ENCODE measurements at regions not wholly inside any gene's neighbourhood (a gene's known extent, or its start where the extent isn't known, plus 50 kb on each side); places are given as distances from the start of the nearest gene placed in this dataset.
"Not testable (repeated sequence)": the region's sequence is repeated elsewhere in the genome, so short reads cannot be mapped to it uniquely, and the experiment has no call there.

DNA sequence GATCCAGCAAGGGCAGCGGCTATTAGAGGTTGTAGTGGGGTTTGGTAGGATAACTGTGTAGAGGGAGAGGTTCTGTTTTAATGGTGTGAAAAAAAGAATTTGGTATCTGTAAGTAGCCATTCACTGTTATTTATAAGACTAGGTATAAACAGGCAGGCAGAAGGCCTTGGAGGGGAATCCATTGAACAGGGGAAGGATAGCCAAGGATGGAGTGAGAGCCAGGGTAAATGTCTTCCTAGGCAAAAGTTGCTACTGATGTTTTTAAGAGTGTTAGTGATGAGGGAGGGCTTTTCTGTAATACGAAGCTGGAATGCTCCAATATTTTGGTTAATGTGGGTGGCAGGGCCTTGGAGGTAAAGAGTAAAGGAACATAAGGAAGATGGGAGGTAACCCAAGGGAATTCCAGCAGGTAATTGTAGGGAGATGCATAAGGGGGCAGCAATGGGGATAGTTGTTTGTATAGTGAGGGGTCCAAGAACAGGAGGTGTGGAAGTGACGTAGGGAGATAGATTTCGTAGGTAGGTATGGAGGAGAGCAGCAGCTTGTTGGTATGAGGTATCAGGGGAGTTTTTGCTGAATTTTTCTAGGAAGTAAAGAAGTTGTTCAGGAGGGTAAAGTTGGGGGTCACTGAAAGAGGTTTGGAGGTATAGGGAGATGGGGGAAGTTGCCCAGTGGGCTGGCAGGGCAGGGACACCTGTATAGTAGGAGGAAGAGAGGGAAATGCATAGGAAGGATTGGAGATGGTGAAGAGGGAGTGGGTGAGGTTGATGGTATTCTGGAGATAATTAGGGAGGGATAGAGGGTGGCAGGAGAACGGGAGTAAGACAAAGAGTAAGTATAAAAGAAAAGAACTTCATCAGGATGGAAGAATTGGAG, 752.4 kb upstream of the ADGRB3 start:
- no peak for DNase-seq (ENCODE audit: low spot score in 2 of 2)
- intact Hi-C loops (cut with DNase I) = no loop called here
- H3K27me3 ChIP-seq = no peaks in the 10 kb centered on the region
- H3K4me1 ChIP-seq = no peaks in the 10 kb centered on the region
- H3K4me3 ChIP-seq = no peak overlapping the region
- no peak overlapping the region for H3K27ac ChIP-seq
- TF ChIP-seq, protein P1, sequence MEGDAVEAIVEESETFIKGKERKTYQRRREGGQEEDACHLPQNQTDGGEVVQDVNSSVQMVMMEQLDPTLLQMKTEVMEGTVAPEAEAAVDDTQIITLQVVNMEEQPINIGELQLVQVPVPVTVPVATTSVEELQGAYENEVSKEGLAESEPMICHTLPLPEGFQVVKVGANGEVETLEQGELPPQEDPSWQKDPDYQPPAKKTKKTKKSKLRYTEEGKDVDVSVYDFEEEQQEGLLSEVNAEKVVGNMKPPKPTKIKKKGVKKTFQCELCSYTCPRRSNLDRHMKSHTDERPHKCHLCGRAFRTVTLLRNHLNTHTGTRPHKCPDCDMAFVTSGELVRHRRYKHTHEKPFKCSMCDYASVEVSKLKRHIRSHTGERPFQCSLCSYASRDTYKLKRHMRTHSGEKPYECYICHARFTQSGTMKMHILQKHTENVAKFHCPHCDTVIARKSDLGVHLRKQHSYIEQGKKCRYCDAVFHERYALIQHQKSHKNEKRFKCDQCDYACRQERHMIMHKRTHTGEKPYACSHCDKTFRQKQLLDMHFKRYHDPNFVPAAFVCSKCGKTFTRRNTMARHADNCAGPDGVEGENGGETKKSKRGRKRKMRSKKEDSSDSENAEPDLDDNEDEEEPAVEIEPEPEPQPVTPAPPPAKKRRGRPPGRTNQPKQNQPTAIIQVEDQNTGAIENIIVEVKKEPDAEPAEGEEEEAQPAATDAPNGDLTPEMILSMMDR (IDR thresholded peaks at IDR 0.05) = no peak
- H3K9me3 ChIP-seq = peaks cover 0 to 3% of the 10 kb centered on the region in 2 donors
- no peaks in the 10 kb centered on the region for H3K36me3 ChIP-seq

DNA sequence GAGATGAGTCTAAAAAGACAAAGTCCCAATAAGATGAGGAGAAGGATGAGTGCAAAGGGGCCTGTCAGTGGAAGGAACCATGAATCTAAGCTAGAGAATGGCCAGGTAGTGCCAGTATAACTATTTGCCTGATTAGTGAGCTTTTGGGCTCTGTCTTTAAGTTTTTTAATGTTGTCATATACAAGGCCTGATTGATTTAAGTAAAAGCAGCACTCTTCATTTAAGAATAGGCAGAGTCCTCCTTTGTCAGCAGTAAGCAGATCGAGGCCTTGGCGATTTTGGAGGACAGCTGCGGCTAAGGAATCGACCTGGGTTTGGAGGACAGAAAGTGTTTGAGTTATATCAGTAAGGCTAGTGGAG, 753.4 kb upstream of the ADGRB3 start:
- no peak for DNase-seq (ENCODE audit: low spot score in 2 of 2)
- Histone ChIP-seq H3K4me1 (no peaks in the 10 kb centered on the region), H3K4me3 (no peak overlapping the region), H3K36me3 (no peaks in the 10 kb centered on the region), H3K27me3 (no peaks in the 10 kb centered on the region), H3K27ac (no peak overlapping the region), H3K9me3 (no peaks in the 10 kb centered on the region)
- TF ChIP-seq, protein P1 (IDR thresholded peaks at IDR 0.05) = no peak
- intact Hi-C loops (cut with DNase I) = no loop called here

DNA sequence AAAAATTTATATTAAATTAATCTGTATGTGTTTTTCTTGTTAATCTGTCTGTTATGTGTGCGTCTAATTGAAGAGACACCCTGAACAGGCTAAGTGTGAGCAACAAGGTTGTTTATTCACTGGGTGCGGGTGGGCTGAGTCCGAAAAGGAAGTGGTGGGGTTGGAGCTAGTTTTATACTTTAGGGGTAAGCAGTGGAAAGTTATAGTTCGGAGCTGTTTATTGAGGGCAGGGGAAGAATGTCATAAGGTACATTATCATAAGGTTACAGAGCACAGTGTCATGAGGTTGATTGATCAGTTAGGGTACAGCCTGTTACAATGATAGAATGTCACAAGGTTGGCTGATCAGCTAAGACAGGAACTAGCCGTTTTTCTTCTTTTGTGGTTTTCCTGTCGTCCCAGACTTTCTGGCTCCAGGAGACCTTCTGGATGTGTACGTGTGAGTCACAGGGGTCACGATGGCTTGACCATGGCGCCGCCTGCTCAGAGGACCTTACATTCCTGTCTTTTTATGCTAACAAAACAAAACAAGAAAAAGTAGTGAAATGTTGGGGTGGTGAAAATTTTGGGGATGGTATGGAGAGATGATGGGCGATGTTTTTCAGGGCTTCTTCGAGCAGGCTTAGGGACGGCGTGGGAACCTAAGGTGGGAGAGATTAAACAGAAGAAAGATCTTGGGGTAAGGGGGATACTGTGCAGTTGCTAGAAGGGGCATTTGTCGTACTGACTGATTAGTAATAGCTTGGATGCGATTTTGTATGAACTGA, 754.0 kb upstream of the ADGRB3 start:
- H3K4me3 ChIP-seq = no peak overlapping the region

DNA sequence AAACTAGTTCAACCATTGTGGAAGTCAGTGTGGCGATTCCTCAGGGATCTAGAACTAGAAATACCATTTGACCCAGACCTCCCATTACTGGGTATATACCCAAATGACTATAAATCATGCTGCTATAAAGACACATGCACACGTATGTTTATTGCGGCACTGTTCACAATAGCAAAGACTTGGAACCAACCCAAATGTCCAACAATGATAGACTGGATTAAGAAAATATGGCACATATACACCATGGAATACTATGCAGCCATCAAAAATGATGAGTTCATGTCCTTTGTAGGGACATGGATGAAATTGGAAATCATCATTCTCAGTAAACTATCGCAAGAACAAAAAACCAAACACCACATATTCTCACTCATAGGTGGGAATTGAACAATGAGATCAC, 754.7 kb upstream of the ADGRB3 start:
- H3K4me3 ChIP-seq; H3K36me3 ChIP-seq; H3K9me3 ChIP-seq; DNase-seq (ENCODE audit: low spot score in 2 of 2); H3K27ac ChIP-seq; intact Hi-C loops (cut with DNase I); H3K27me3 ChIP-seq; H3K4me1 ChIP-seq: not testable (repeated sequence)

More for the DNA sequence above, 754.0 kb upstream of the ADGRB3 start:
- TF ChIP-seq, protein P1 (IDR thresholded peaks at IDR 0.05) = no peak
- Histone ChIP-seq H3K27me3 (no peaks in the 10 kb centered on the region), H3K4me1 (no peaks in the 10 kb centered on the region), H3K9me3 (no peaks in the 10 kb centered on the region), H3K36me3 (no peaks in the 10 kb centered on the region), H3K27ac (no peak overlapping the region)
- DNase-seq (ENCODE audit: low spot score in 2 of 2) = no peak
- intact Hi-C loops (cut with DNase I) = no loop called here

DNA sequence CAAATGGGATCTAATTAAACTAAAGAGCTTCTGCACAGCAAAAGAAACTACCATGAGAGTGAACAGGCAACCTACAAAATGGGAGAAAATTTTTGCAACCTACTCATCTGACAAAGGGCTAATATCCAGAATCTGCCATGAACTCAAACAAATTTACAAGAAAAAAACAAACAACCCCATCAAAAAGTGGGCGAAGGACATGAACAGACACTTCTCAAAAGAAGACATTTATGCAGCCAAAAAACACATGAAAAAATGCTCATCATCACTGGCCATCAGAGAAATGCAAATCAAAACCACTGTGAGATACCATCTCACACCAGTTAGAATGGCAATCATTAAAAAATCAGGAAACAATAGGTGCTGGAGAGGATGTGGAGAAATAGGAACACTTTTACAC, 755.2 kb upstream of the ADGRB3 start:
- H3K4me1 ChIP-seq; H3K36me3 ChIP-seq; DNase-seq (ENCODE audit: low spot score in 2 of 2); H3K27ac ChIP-seq; H3K27me3 ChIP-seq; H3K9me3 ChIP-seq; intact Hi-C loops (cut with DNase I); H3K4me3 ChIP-seq: not testable (repeated sequence)

DNA sequence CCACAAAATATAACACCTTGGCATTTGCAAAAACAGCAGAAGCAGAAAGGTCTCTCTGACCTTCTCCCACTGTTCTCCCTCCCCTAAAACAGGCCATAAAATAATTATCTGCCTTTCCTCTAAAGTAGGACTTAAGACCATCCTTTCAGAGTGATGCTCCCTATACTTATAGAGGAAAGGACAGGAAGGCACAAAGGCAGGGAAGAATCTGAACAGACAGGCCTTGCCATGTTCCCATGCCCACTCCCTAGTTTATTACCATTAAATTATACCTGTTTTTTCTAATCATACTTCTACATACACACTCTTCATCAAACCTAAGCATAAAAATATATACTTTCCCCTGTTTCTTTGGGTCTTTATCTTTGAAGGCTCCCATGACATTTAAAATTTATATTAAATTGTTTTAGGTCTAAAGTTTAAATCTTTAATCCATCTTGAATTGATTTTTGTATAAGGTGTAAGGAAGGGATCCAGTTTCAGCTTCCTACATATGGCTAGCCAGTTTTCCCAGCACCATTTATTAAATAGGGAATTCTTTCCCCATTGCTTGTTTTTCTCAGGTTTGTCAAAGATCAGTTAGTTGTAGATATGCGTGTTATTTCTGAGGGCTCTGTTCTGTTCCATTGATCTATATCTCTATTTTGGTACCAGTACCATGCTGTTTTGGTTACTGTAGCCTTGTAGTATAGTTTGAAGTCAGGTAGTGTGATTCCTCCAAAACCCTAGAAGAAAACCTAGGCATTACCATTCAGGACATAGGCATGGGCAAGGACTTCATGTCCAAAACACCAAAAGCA, 755.8 kb upstream of the ADGRB3 start:
- H3K4me3 ChIP-seq; H3K36me3 ChIP-seq; H3K27ac ChIP-seq; H3K27me3 ChIP-seq; H3K4me1 ChIP-seq; intact Hi-C loops (cut with DNase I); DNase-seq (ENCODE audit: low spot score in 2 of 2); H3K9me3 ChIP-seq: not testable (repeated sequence)

DNA sequence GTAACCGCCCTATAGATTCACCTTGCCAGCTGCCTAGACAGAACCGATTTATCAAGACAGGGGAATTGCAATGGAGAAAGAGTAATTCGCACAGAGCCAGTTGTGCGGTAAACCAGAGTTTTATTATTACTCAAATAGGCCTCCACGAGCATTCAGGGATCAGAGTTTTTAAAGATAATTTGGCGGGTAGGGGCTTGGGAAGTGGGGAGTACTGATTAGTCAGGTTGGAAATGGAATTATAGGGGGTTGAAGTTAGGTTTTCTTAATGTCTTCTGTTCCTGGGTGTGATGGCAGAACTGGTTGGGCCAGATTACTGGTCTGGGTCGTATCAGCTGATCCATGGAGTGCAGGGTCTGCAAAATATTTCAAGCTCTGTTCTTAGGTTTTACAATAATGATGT, 756.9 kb upstream of the ADGRB3 start:
- H3K4me1 ChIP-seq; H3K36me3 ChIP-seq; intact Hi-C loops (cut with DNase I); H3K9me3 ChIP-seq; H3K4me3 ChIP-seq; H3K27ac ChIP-seq; DNase-seq (ENCODE audit: low spot score in 2 of 2); H3K27me3 ChIP-seq: not testable (repeated sequence)

All from ascending aorta (tissue), 2 donors.